Spleen (tissue), 11 donors: ENCODE measurements at regions not wholly inside any gene's neighbourhood (a gene's known extent, or its start where the extent isn't known, plus 50 kb on each side); places are given as distances from the start of the nearest gene placed in this dataset.
A peak's percentile ranks its signal among the peaks of the same experiment; 100 is the strongest.

Experiments used
- DNase-seq: peaks from one replicate; pipeline ENCODE4 v3.0.0-alpha.2; 2020
- H3K27ac ChIP-seq, 8 donors: fragments of 200-600 bp; sonication (generic) in 7 of 8; 1 replicate in 4 of 8; 2 replicates in 4 of 8; pipeline versions ENCODE4 v1.5.0 to v1.8.0; 2016 to 2021; ENCODE audit warnings: inconsistent platforms in 4 of 8, mild to moderate bottlenecking in 4 of 8, moderate library complexity in 1 of 8
- H3K27me3 ChIP-seq, 7 donors: fragments of 200-600 bp; sonication (generic) in 6 of 7; replicated peaks in 1 of 7; 1 replicate in 4 of 7; 2 replicates in 3 of 7; pipeline versions ENCODE4 v1.5.0 to v1.8.0; 2016 to 2021; ENCODE audit warnings: inconsistent platforms in 3 of 7, mild to moderate bottlenecking in 1 of 7
- H3K36me3 ChIP-seq, 6 donors: fragments of 200-600 bp; sonication (generic) in 5 of 6; 1 replicate in 4 of 6; 2 replicates in 2 of 6; pipeline versions ENCODE4 v1.5.0 to v1.8.0; 2016 to 2021; ENCODE audit warnings: inconsistent platforms in 2 of 6
- H3K4me1 ChIP-seq, 6 donors: fragments of 200-600 bp; sonication (generic) in 5 of 6; 1 replicate in 3 of 6; 2 replicates in 3 of 6; pipeline versions ENCODE4 v1.5.0 to v1.8.0; 2016 to 2021; ENCODE audit warnings: inconsistent platforms in 3 of 6
- H3K4me3 ChIP-seq, 8 donors: fragments of 200-600 bp; sonication (generic) in 7 of 8; 1 replicate in 4 of 8; 2 replicates in 4 of 8; pipeline versions ENCODE4 v1.5.0 to v1.8.0; 2016 to 2021; ENCODE audit warnings: inconsistent platforms in 4 of 8, mild to moderate bottlenecking in 4 of 8, moderate library complexity in 2 of 8
- H3K9me3 ChIP-seq, 8 donors: fragments of 200-600 bp; sonication (generic) in 7 of 8; 1 replicate in 4 of 8; 2 replicates in 4 of 8; pipeline versions ENCODE4 v1.5.0 to v1.8.0; 2016 to 2021; ENCODE audit warnings: inconsistent platforms in 4 of 8
- POLR2A ChIP-seq, 3 donors: fragments of 450-650 bp; IDR thresholded peaks; one replicate each; pipeline ENCODE4 v1.5.1; 2017; ENCODE audit warnings: antibody characterized with exemption in 3 of 3, mild to moderate bottlenecking in 1 of 3
- POLR2AphosphoS5 ChIP-seq, 3 donors: sonication (generic); formaldehyde crosslinking; IDR thresholded peaks; one replicate each; pipeline ENCODE4 v1.5.1; 2017; ENCODE audit warnings: antibody characterized with exemption in 3 of 3
- WGBS, 5 donors: extraction: QIAGEN DNeasy Blood & Tissue Kit in 3 of 5; methylation state at CpG; one replicate each; pipeline versions ENCODE4 v1.1.5 to v1.1.7; 2013 to 2018; 5-methylcytosine and 5-hydroxymethylcytosine counted together
- intact Hi-C: fragments of 100-400 bp; cut with DNase I; formaldehyde crosslinking; loops from one replicate; pipeline ENCODE4 v1.15.0; 2023; ENCODE audit warnings: low total_unique reads
- TF ChIP-seq, protein P1 (sequence below), 11 experiments: fragments of 200-600 bp in 7 of 11; fragments of 450-650 bp in 4 of 11; sonication (generic) in 4 of 11; IDR thresholded peaks in 8 of 11; conservative IDR thresholded peaks in 3 of 11; 1 replicate in 7 of 11; 2 replicates in 4 of 11; pipeline versions ENCODE4 v1.4.0 to v1.8.0; 2016 to 2021; ENCODE audit warnings: antibody characterized with exemption in 11 of 11, inconsistent platforms in 4 of 11, mild to moderate bottlenecking in 1 of 11
- donor health status: healthy with polysubstance abuse.
- donor health status: DM: no; HTN: no; CAD: no; lungs with moderate emphysema.
- donor health status: DM: no; HTN: no; CAD: no.
- donor health status: Bipolar disorder and iron deficiency.
- donor health status: healthy.
- donor health status: DM: no; HTN: no; CAD: no.
- donor health status: DM: yes; HTN: yes; CAD: no.

- H3K27me3 ChIP-seq: no peaks in the 10 kb centered on the region
- H3K27ac ChIP-seq: no peak overlapping the region
- H3K4me1 ChIP-seq: no peaks in the 10 kb centered on the region
- no peaks in the 10 kb centered on the region for H3K36me3 ChIP-seq
- no peak for DNase-seq
- 59 to 79% (median 70%) methylated on average over 4 of the region's 4 CpGs for WGBS, 5 donors
- H3K9me3 ChIP-seq: no peaks in the 10 kb centered on the region
- H3K4me3 ChIP-seq: no peak overlapping the region
- intact Hi-C loops: no loop called here
- TF ChIP-seq POLR2AphosphoS5 (IDR thresholded peaks at IDR 0.05) (no peak), POLR2A (IDR thresholded peaks at IDR 0.05) (no peak)
- TF ChIP-seq, protein P1, sequence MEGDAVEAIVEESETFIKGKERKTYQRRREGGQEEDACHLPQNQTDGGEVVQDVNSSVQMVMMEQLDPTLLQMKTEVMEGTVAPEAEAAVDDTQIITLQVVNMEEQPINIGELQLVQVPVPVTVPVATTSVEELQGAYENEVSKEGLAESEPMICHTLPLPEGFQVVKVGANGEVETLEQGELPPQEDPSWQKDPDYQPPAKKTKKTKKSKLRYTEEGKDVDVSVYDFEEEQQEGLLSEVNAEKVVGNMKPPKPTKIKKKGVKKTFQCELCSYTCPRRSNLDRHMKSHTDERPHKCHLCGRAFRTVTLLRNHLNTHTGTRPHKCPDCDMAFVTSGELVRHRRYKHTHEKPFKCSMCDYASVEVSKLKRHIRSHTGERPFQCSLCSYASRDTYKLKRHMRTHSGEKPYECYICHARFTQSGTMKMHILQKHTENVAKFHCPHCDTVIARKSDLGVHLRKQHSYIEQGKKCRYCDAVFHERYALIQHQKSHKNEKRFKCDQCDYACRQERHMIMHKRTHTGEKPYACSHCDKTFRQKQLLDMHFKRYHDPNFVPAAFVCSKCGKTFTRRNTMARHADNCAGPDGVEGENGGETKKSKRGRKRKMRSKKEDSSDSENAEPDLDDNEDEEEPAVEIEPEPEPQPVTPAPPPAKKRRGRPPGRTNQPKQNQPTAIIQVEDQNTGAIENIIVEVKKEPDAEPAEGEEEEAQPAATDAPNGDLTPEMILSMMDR (IDR thresholded peaks at IDR 0.05 in 8 of 11, conservative IDR thresholded peaks at IDR 0.05 in 3 of 11): no peak
Observed at GRCh38 chr3:167166594-167167253, 213.4 kb downstream of the ZBBX start.

DNA sequence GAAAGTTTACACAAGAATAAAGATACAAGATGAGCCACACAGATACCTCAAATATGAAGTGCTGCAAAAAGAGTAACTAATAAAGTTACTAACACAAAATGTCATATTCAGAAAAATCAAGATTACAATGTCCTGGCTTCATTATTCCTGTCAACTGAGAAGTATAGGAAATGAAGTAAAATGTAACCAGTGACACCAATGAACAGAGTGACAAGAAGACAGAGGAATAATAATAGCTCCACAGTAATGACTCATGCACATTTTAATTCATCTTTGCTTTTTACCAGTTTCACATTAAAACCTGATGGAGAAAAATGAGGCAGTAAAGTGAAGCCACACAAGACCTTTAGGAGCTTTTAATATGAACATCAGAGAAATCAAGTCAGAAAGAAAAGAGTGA lies 214.1 kb downstream of the ZBBX start:
- Histone ChIP-seq H3K4me3 (no peak overlapping the region), H3K4me1 (no peaks in the 10 kb centered on the region), H3K9me3 (no peaks in the 10 kb centered on the region), H3K36me3 (no peaks in the 10 kb centered on the region), H3K27me3 (no peaks in the 10 kb centered on the region), H3K27ac (no peak overlapping the region)
- TF ChIP-seq, protein P1 (IDR thresholded peaks at IDR 0.05 in 8 of 11, conservative IDR thresholded peaks at IDR 0.05 in 3 of 11): no peak
- TF ChIP-seq POLR2A (IDR thresholded peaks at IDR 0.05) (no peak), POLR2AphosphoS5 (IDR thresholded peaks at IDR 0.05) (no peak)
- DNase-seq: no peak
- intact Hi-C loops: no loop called here

- TF ChIP-seq, protein P1 (IDR thresholded peaks at IDR 0.05 in 8 of 11, conservative IDR thresholded peaks at IDR 0.05 in 3 of 11): no peak
- TF ChIP-seq POLR2A (IDR thresholded peaks at IDR 0.05) (no peak), POLR2AphosphoS5 (IDR thresholded peaks at IDR 0.05) (no peak)
- intact Hi-C loops: no loop called here
- no peaks in the 10 kb centered on the region for H3K36me3 ChIP-seq
- H3K4me1 ChIP-seq: no peaks in the 10 kb centered on the region
- no peak overlapping the region for H3K4me3 ChIP-seq
- H3K27ac ChIP-seq: no peak overlapping the region
- H3K27me3 ChIP-seq: no peaks in the 10 kb centered on the region
- 78 to 93% (median 84%) methylated on average over 3 of the region's 3 CpGs for WGBS, 5 donors
- DNase-seq: no peak
- no peaks in the 10 kb centered on the region for H3K9me3 ChIP-seq
Observed at GRCh38 chr3:167163580-167163979, 216.5 kb downstream of the ZBBX start.

DNA sequence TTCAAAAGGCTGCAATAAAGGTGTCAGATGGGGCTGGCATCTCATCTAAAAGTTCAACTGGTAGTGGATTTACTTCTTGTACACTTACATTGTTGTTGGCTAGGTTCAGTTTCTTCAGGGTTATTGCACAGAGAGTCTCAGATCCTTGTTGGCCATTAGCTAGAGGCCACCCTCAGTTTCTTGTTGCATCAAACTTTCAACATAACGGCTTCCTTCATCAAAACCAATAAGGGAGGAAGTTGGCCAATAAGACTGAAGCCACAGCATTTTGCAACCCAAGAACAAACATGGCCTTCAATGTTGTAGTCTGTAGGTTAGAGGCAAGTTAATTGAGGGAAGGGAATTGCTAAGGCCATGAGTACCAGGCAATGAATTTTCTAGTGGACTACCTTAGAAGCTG lies 218.0 kb downstream of the ZBBX start:
- Histone ChIP-seq H3K27ac (peak overlapping the region in 1 of 8 donors; percentile 39), H3K9me3 (peaks cover 0 to 5% (median 0%) of the 10 kb centered on the region in 8 donors), H3K4me1 (no peaks in the 10 kb centered on the region), H3K4me3 (no peak overlapping the region), H3K27me3 (no peaks in the 10 kb centered on the region), H3K36me3 (no peaks in the 10 kb centered on the region)
- 31 to 75% (median 61%) methylated on average over 1 of the region's 1 CpG for WGBS, 5 donors
- no peak for DNase-seq
- intact Hi-C loops: no loop called here
- TF ChIP-seq POLR2A (IDR thresholded peaks at IDR 0.05) (no peak), POLR2AphosphoS5 (IDR thresholded peaks at IDR 0.05) (no peak)
- TF ChIP-seq, protein P1 (IDR thresholded peaks at IDR 0.05 in 8 of 11, conservative IDR thresholded peaks at IDR 0.05 in 3 of 11): no peak
